OCI-LY3 (cell line): ENCODE measurements at regions not wholly inside any gene's neighbourhood (a gene's known extent, or its start where the extent isn't known, plus 50 kb on each side); places are given as distances from the start of the nearest gene placed in this dataset.
"Not testable (repeated sequence)": the region's sequence is repeated elsewhere in the genome, so short reads cannot be mapped to it uniquely, and the experiment has no call there.

ENCODE experiments used
- H2AFZ ChIP-seq: fragments of 200-600, 300-600 bp; shearing (Covaris generic); 2 replicates; pipeline ENCODE4 v1.6.0; 2014; ENCODE audit warnings: antibody characterized with exemption, low read depth, low read length
- H3K27ac ChIP-seq: fragments of 200-600, 300-600 bp; sonication (generic); 2 replicates; pipeline ENCODE4 v1.5.1; 2014; ENCODE audit warnings: mild to moderate bottlenecking, low read length, moderate library complexity, mixed read lengths
- H3K27me3 ChIP-seq: fragments of 200-600, 300-600 bp; sonication (generic); 2 replicates; pipeline ENCODE4 v1.6.1; 2014; ENCODE audit warnings: low read depth, low read length, mixed read lengths
- H3K36me3 ChIP-seq: fragments of 200-600, 300-600 bp; sonication (generic); replicated peaks from 2 replicates; pipeline ENCODE3; 2014; ENCODE audit warnings: low read depth, low read length, mixed read lengths
- H3K4me1 ChIP-seq: fragments of 300-600, 200-600 bp; sonication (generic); 2 replicates; pipeline ENCODE4 v1.6.1; 2014; ENCODE audit warnings: low read length, mixed read lengths
- H3K4me2 ChIP-seq: fragments of 200-600, 300-600 bp; sonication (generic); 2 replicates; pipeline ENCODE4 v1.6.1; 2014; ENCODE audit warnings: low read length, mixed read lengths
- H3K4me3 ChIP-seq: fragments of 300-600, 200-600 bp; sonication (generic); 2 replicates; pipeline ENCODE4 v1.5.1; 2014; ENCODE audit warnings: antibody characterized with exemption, mild to moderate bottlenecking, low read length, moderate library complexity
- H3K79me2 ChIP-seq: fragments of 300-600, 200-600 bp; shearing (Covaris generic); 2 replicates; pipeline ENCODE4 v1.6.1; 2014; ENCODE audit warnings: mild to moderate bottlenecking, low read length, mixed read lengths
- H3K9ac ChIP-seq: fragments of 300-600, 200-600 bp; shearing (Covaris generic); 2 replicates; pipeline ENCODE4 v1.6.0; 2014; ENCODE audit warnings: mild to moderate bottlenecking, low read length, moderate library complexity
- H3K9me3 ChIP-seq: fragments of 200-600, 300-600 bp; shearing (Covaris generic); 2 replicates; pipeline ENCODE4 v1.6.1; 2014; ENCODE audit warnings: low read length, mixed read lengths; ENCODE audit not compliant: insufficient read depth
- H4K20me1 ChIP-seq: fragments of 200-600, 300-600 bp; sonication (generic); 2 replicates; pipeline ENCODE4 v1.6.1; 2016; ENCODE audit warnings: low read length, mixed read lengths; ENCODE audit not compliant: insufficient read depth
- EZH2phosphoT487 ChIP-seq: fragments of 200-600 bp; shearing (Covaris generic); IDR thresholded peaks from 2 replicates; pipeline ENCODE4 v1.6.1; 2018; ENCODE audit warnings: antibody characterized with exemption, mixed run types, low read depth
- TF ChIP-seq, protein P1 (sequence below): fragments of 200-600, 300-600 bp; sonication (generic); IDR thresholded peaks from 2 replicates; pipeline ENCODE4 v1.5.1; 2014; ENCODE audit warnings: antibody characterized with exemption, low read length, low read depth

DNA sequence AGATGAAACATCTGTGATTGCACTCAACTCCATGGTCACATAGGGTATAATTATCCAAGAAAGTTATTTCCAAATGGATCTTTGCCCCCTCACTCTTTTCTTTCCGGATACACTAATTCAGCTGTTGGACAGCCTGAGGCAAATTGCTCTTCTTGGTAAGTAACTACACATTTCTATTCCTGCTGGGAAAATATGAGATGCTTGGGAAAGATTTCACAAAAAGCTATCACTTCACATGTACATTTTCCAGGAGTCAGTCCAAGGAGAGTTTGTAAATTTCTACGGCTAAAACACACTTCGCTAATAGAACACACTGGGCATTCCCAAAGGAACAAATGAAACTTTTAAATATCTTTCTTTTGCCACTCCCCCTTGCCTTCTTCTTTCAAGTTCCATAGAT lies 123.0 kb upstream of the GRIA1 start:
- Histone ChIP-seq H3K9me3 (no peaks in the 10 kb centered on the region), H2AFZ (no peak overlapping the region), H3K4me3 (no peak overlapping the region), H4K20me1 (no peaks in the 10 kb centered on the region), H3K27ac (no peak overlapping the region), H3K4me1 (peaks cover 9% of the 10 kb centered on the region), H3K4me2 (no peak overlapping the region), H3K79me2 (no peaks in the 10 kb centered on the region), H3K36me3 (no peaks in the 10 kb centered on the region), H3K9ac (no peak overlapping the region), H3K27me3 (no peaks in the 10 kb centered on the region)
- TF ChIP-seq, protein P1, sequence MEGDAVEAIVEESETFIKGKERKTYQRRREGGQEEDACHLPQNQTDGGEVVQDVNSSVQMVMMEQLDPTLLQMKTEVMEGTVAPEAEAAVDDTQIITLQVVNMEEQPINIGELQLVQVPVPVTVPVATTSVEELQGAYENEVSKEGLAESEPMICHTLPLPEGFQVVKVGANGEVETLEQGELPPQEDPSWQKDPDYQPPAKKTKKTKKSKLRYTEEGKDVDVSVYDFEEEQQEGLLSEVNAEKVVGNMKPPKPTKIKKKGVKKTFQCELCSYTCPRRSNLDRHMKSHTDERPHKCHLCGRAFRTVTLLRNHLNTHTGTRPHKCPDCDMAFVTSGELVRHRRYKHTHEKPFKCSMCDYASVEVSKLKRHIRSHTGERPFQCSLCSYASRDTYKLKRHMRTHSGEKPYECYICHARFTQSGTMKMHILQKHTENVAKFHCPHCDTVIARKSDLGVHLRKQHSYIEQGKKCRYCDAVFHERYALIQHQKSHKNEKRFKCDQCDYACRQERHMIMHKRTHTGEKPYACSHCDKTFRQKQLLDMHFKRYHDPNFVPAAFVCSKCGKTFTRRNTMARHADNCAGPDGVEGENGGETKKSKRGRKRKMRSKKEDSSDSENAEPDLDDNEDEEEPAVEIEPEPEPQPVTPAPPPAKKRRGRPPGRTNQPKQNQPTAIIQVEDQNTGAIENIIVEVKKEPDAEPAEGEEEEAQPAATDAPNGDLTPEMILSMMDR = no peak
- TF ChIP-seq EZH2phosphoT487 = no peak

DNA sequence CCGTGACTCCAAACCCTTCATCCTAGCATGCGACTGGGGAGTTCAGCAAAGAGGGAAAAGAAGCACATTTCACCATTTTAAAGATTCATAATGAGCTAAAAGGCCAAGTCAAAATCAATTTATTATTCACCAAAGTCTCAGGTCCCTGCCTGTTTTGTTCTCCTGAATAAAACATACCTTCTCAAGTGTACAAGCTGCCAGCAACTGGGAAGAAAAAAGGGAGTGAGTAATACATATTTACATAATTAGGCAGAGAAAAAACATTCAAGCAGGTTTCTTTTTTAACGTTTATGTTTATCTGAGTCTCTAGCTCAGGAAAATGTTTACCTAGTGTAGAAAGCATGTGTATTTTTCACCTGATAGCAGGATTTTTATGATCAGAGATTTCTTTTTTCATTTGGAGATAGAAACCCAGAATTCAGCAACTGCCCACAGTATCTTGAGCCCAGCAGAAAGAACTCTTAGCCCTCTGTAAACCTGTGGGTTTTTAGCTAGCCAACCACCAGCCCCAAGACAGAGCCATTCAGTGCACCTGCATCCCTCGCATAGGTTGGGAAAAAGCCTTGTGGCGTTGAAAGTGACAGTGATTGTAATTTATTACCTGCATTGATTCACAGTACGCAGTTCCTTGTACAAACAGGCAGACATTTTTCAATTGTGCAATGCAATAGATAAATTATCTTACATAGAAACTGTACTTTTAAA lies 117.9 kb upstream of the GRIA1 start:
- Histone ChIP-seq H3K4me3 (no peak overlapping the region), H3K79me2 (no peaks in the 10 kb centered on the region)
- TF ChIP-seq, protein P1 = no peak
- no peak for TF ChIP-seq EZH2phosphoT487

DNA sequence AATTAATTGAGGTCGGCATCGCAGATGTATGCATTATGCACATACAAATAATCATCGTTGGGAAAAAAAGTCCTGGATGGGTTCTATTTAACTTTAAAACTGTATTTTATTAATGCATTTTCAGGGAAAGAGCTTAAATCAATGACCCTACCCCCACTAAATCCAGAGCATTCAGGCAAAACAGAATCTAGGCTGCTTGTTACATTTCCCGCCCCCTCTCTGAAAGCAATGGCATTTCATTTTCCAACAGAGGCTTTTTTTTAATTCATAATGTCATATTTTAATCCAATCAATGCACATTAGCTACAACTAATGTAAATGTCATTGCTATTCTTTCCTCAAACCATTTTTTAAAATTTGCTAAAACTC lies 117.4 kb upstream of the GRIA1 start:
- H3K27ac ChIP-seq = no peak overlapping the region
- H3K27me3 ChIP-seq = no peaks in the 10 kb centered on the region
- no peak overlapping the region for H2AFZ ChIP-seq
- H3K9me3 ChIP-seq = no peaks in the 10 kb centered on the region
- H4K20me1 ChIP-seq = no peaks in the 10 kb centered on the region
- no peak overlapping the region for H3K9ac ChIP-seq
- H3K36me3 ChIP-seq = no peaks in the 10 kb centered on the region
- H3K4me3 ChIP-seq = no peak overlapping the region
- no peak overlapping the region for H3K4me2 ChIP-seq
- H3K4me1 ChIP-seq = no peaks in the 10 kb centered on the region
- H3K79me2 ChIP-seq = no peaks in the 10 kb centered on the region
- TF ChIP-seq EZH2phosphoT487 = no peak
- TF ChIP-seq, protein P1 = no peak

More for the DNA sequence above, 117.9 kb upstream of the GRIA1 start:
- Histone ChIP-seq H3K9me3 (no peaks in the 10 kb centered on the region), H3K27ac (no peak overlapping the region), H3K36me3 (no peaks in the 10 kb centered on the region), H2AFZ (no peak overlapping the region), H3K4me1 (no peaks in the 10 kb centered on the region), H3K27me3 (no peaks in the 10 kb centered on the region), H3K4me2 (no peak overlapping the region), H4K20me1 (no peaks in the 10 kb centered on the region), H3K9ac (no peak overlapping the region)

DNA sequence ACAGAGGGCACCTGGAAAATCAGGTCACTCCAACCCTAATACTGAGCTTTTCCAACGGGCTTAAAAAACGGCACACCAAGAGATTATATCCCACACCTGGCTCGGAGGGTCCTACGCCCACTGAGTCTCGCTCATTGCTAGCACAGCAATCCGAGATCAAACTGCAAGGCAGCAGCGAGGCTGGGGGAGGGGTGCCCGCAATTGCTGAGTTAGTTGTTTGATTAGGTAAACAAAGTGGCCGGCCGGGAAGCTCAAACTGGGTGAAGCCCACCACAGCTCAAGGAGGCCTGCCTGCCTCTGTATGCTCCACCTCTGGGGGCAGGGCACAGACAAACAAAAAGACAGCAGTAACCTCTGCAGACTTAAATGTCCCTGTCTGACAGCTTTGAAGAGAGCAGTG lies 108.8 kb upstream of the GRIA1 start:
- H2AFZ ChIP-seq, H3K4me2 ChIP-seq, H3K79me2 ChIP-seq, H3K9ac ChIP-seq, H4K20me1 ChIP-seq, H3K4me1 ChIP-seq, H3K27ac ChIP-seq, H3K27me3 ChIP-seq, H3K9me3 ChIP-seq, H3K36me3 ChIP-seq, H3K4me3 ChIP-seq: not testable (repeated sequence)
